AG04449 (cell line): ENCODE measurements at regions not wholly inside any gene's neighbourhood (a gene's known extent, or its start where the extent isn't known, plus 50 kb on each side); places are given as distances from the start of the nearest gene placed in this dataset.

ENCODE experiments used
- CTCF ChIA-PET: fragments of 350-600 bp; formaldehyde crosslinking; extraction: SDS; loops from one replicate; lab custom pipeline; 2021; ENCODE audit warnings: antibody characterized with exemption; lab: Yijun Ruan, JAX
- POLR2A ChIA-PET: fragments of 400-600, 350-600 bp; formaldehyde crosslinking; extraction: SDS; loops from one replicate; lab custom pipeline; 2020; ENCODE audit warnings: antibody characterized with exemption, inconsistent platforms; lab: Yijun Ruan, JAX
- DNase-seq: peaks from one replicate; pipeline ENCODE4 v3.0.0-alpha.2; 2010; ENCODE audit warnings: low read depth, low spot score
- H3K4me3 ChIP-seq: 2 replicates; pipeline ENCODE4 v1.5.1; 2011; ENCODE audit warnings: low read depth, mild to moderate bottlenecking, control low read depth, low read length
- TF ChIP-seq, protein P1 (sequence below): IDR thresholded peaks from one replicate; pipeline ENCODE4 v1.5.1; 2011; ENCODE audit warnings: mild to moderate bottlenecking, moderate library complexity, low read length, control low read depth, inconsistent platforms; ENCODE audit not compliant: insufficient read depth; ENCODE audit errors: missing control alignments

DNA sequence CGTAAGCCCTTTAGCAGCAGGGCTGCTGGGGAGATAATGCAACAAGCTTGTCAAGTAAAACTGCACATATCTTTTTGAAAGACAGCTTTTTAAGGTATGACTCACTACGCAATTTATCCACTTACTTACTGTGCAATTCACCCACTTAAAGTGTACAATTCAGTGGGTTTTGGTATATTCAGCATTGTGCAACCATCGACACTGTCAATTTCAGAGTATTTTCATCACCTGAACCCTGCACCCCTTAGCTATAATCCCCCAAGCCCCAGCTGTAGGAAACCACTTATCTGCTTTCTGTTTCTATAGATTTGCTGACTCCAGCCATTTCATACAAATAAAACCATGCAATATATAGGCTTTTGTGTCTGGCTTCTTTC is 168.0 kb downstream of the PTPN20 start:
- ChIA-PET POLR2A (no interaction called here), CTCF (no interaction called here)
- H3K4me3 ChIP-seq: no peak overlapping the region
- TF ChIP-seq, protein P1, sequence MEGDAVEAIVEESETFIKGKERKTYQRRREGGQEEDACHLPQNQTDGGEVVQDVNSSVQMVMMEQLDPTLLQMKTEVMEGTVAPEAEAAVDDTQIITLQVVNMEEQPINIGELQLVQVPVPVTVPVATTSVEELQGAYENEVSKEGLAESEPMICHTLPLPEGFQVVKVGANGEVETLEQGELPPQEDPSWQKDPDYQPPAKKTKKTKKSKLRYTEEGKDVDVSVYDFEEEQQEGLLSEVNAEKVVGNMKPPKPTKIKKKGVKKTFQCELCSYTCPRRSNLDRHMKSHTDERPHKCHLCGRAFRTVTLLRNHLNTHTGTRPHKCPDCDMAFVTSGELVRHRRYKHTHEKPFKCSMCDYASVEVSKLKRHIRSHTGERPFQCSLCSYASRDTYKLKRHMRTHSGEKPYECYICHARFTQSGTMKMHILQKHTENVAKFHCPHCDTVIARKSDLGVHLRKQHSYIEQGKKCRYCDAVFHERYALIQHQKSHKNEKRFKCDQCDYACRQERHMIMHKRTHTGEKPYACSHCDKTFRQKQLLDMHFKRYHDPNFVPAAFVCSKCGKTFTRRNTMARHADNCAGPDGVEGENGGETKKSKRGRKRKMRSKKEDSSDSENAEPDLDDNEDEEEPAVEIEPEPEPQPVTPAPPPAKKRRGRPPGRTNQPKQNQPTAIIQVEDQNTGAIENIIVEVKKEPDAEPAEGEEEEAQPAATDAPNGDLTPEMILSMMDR: no peak
- no peak for DNase-seq

DNA sequence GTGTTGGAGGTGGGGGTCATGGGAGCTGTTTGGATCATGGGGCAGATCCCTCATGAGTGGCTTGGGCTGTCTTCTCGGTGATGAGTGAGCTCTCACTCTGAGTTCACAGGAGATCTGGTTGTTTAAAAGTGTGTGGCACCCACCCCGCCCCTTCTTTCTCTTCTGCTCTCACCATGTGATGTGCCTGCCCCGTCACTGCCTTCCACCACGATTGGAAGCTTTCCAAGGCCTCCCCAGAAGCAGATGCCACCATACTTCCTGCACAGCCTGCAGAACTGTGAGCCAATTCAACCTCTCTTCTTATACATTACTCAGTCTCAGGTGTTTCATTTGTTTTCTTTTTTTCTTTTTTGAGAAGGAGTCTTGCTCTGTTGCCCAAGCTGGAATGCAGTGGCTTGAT is 170.0 kb downstream of the PTPN20 start:
- POLR2A ChIA-PET: interaction anchor here (0.8 kb wide), 1 partner anchor 23 kb away, joined by 3 read pairs; no protein-coding TSS in a partner anchor
- no peak overlapping the region for H3K4me3 ChIP-seq
- no peak for DNase-seq
- TF ChIP-seq, protein P1: no peak
- CTCF ChIA-PET: no interaction called here

DNA sequence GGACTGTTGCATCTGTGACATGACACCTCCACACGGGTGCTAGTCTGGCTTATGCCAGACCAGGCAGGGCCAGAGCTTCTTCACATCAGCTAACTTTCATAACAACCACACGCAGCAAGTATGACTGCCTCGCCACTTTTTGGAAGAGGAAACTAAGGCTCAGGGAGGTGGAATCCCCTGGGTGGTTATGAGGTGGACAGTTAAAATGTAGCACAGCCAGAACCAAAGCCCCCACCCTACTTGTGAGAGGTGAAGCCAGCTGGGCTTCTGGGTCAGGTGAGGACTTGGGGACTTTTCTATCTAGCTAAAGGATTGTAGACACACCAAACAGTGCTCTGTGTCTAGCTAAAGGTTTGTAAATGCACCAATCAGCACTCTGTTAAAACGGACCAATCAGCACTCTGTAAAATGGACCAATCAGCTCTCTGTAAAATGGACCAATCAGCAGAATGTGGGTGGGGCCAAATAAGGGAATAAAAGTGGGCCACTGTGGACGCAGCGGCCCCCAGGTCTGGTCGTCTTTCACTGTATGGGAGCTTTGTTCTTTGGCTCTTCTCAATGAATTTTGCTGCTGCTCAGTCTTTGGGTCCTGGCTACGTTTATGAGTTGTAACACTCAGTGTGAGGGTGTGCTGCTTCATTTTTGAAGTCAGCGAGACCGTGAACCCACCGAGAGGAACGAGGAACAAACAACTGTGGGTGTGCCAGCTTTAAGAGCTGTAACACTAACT is 171.0 kb downstream of the PTPN20 start:
- DNase-seq: no peak
- POLR2A ChIA-PET: interaction anchor here (0.8 kb wide), 1 partner anchor 22 kb away, joined by 3 read pairs; no protein-coding TSS in a partner anchor
- TF ChIP-seq, protein P1: no peak
- CTCF ChIA-PET: no interaction called here
- no peak overlapping the region for H3K4me3 ChIP-seq

DNA sequence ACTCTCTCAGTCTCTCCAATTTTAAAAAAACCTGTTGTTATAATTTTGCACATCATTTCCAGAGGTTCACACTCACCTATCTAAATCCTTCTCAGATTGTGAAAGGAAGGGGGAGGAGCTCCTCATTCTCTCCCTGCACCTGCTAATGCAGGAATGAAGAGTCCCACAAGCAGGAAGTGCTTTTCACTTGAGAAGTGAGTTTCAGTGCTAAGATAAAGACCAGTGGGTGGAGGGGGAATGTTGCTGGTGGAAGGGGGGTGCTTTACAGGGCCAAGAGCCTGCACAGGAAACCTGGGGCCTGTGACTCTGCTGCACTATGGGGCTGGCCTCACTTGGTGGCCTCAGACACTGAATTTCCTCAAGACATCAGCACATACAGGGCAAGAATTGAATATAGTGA is 176.4 kb downstream of the PTPN20 start:
- CTCF ChIA-PET: no interaction called here
- DNase-seq: no peak
- TF ChIP-seq, protein P1: no peak

DNA sequence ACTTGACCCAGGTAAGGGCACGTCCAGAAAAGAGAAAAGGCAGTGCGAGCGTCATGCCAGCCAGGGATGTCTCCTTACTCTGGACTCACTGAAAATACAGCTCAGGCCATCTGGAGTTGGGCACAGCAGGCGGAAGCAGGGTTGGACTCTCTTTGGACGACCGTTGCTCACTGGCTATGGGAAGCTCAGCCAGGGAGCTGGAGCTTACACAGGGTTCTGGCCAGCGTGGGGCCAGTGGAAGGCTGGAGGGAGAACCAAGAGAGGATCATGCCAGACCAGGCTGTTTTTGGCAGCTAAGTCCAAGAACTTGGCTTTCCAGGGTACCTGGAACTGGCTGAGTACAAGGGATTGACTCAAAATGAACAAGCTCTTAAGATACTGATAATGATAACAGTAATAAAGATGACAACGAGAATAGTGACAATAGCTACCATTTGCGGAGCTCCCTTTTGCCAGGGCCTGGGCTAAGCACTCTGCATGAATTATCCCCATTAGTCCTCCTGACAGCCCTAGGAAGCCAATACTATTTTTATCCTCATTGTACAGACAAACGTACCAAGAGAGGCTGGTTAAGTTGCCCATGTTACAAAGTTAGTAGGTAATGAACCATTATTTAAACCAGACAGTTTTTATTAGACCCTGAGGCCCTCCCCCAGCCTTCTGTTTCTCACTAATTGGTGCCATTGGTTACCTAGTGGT is 177.6 kb downstream of the PTPN20 start:
- no peak for DNase-seq
- POLR2A ChIA-PET: no interaction called here
- CTCF ChIA-PET: interaction anchor here (1.2 kb wide), 1 partner anchor 224 kb away, joined by 4 read pairs; no protein-coding TSS in a partner anchor
- TF ChIP-seq, protein P1: no peak
- no peak overlapping the region for H3K4me3 ChIP-seq

More for the DNA sequence above, 176.4 kb downstream of the PTPN20 start:
- H3K4me3 ChIP-seq: no peak overlapping the region
- POLR2A ChIA-PET: no interaction called here

DNA sequence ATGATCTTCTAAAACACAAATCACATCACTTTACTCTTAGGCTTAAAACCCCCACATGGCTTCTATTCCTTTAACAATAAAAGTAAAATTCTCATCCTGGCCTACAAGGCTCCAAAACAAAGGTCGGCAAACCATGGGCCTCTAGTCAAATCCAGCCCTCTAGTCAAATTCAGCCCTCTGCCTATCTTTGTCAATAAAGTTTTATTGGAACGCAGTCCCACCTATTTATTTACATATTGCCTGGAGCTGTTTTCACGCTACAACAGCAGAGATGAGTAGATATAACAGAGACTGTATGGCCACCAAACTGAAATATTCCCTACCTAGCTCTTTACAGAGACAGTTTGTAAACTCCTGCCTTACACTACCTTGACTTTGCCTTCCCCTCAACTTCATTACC is 178.8 kb downstream of the PTPN20 start:
- TF ChIP-seq, protein P1: no peak
- no peak for DNase-seq
- ChIA-PET CTCF (no interaction called here), POLR2A (no interaction called here)
- no peak overlapping the region for H3K4me3 ChIP-seq
